ENCODE measurements at regions not wholly inside any gene's neighbourhood (a gene's known extent, or its start where the extent isn't known, plus 50 kb on each side); places are given as distances from the start of the nearest gene placed in this dataset.
"Not testable (repeated sequence)": the region's sequence is repeated elsewhere in the genome, so short reads cannot be mapped to it uniquely, and the experiment has no call there.

GRCh38 chr10:23493711-23494110, 54.8 kb downstream of the OTUD1 start:
- no peaks in the 10 kb centered on the region for H3K36me3 Mint-ChIP-seq
- peaks cover 0 to under 1% (median 0%) of the 10 kb centered on the region in 3 donors for H3K4me1 Mint-ChIP-seq
- H3K27ac Mint-ChIP-seq = no peak overlapping the region
- no peak overlapping the region for H3K4me3 Mint-ChIP-seq
- H3K27me3 Mint-ChIP-seq = peaks cover 6% of the 10 kb centered on the region
- peaks cover 0 to 4% (median 1%) of the 10 kb centered on the region in 3 donors for H3K9me3 Mint-ChIP-seq

GRCh38 chr10:23496727-23497126, 57.9 kb downstream of the OTUD1 start:
- Mint-ChIP-seq H3K27ac (no peak overlapping the region), H3K27me3 (peaks cover 2% of the 10 kb centered on the region), H3K4me1 (peaks cover 0 to 7% (median 4%) of the 10 kb centered on the region in 3 donors), H3K4me3 (no peak overlapping the region), H3K36me3 (no peaks in the 10 kb centered on the region), H3K9me3 (no peaks in the 10 kb centered on the region)

- Mint-ChIP-seq H3K27ac (peak overlapping the region in 1 of 3 donors; percentile 26), H3K36me3 (no peaks in the 10 kb centered on the region), H3K9me3 (no peaks in the 10 kb centered on the region), H3K4me1 (peaks cover 0 to 7% (median 4%) of the 10 kb centered on the region in 3 donors), H3K27me3 (no peaks in the 10 kb centered on the region), H3K4me3 (no peak overlapping the region)
Measured at GRCh38 chr10:23499372-23500132, 60.7 kb downstream of the OTUD1 start.

GRCh38 chr10:23505797-23506465, 67.1 kb downstream of the OTUD1 start:
- no peak overlapping the region for H3K4me3 Mint-ChIP-seq
- peaks cover 0 to 8% (median 0%) of the 10 kb centered on the region in 3 donors for H3K9me3 Mint-ChIP-seq
- H3K27ac Mint-ChIP-seq = no peak overlapping the region

GRCh38 chr10:23512355-23513058, 73.6 kb downstream of the OTUD1 start:
- Mint-ChIP-seq H3K9me3 (peaks cover 0 to 10% (median 0%) of the 10 kb centered on the region in 3 donors), H3K4me1 (no peaks in the 10 kb centered on the region), H3K4me3 (no peak overlapping the region), H3K27me3 (peaks cover 15% of the 10 kb centered on the region), H3K27ac (no peak overlapping the region), H3K36me3 (peaks cover 4% of the 10 kb centered on the region)

More at GRCh38 chr10:23505797-23506465, 67.1 kb downstream of the OTUD1 start:
- Mint-ChIP-seq H3K4me1 (no peaks in the 10 kb centered on the region), H3K27me3 (no peaks in the 10 kb centered on the region), H3K36me3 (no peaks in the 10 kb centered on the region)

GRCh38 chr10:23513621-23514020, 74.7 kb downstream of the OTUD1 start:
- H3K4me1 Mint-ChIP-seq, H3K4me3 Mint-ChIP-seq, H3K9me3 Mint-ChIP-seq, H3K27ac Mint-ChIP-seq, H3K36me3 Mint-ChIP-seq: not testable (repeated sequence)
- H3K27me3 Mint-ChIP-seq = peaks cover 15% of the 10 kb centered on the region

GRCh38 chr10:23514321-23514720, 75.4 kb downstream of the OTUD1 start:
- H3K27ac Mint-ChIP-seq = no peak overlapping the region

GRCh38 chr10:23516530-23516929, 77.7 kb downstream of the OTUD1 start:
- H3K4me3 Mint-ChIP-seq = no peak overlapping the region
- peaks cover 0 to 2% (median 0%) of the 10 kb centered on the region in 3 donors for H3K9me3 Mint-ChIP-seq
- H3K27ac Mint-ChIP-seq = no peak overlapping the region
- H3K4me1 Mint-ChIP-seq = peaks cover 2 to 5% (median 4%) of the 10 kb centered on the region in 3 donors
- H3K27me3 Mint-ChIP-seq = peaks cover 21% of the 10 kb centered on the region
- peaks cover 4% of the 10 kb centered on the region for H3K36me3 Mint-ChIP-seq

More at GRCh38 chr10:23514321-23514720, 75.4 kb downstream of the OTUD1 start:
- Mint-ChIP-seq H3K36me3 (peaks cover 4% of the 10 kb centered on the region), H3K4me3 (no peak overlapping the region), H3K4me1 (no peaks in the 10 kb centered on the region), H3K27me3 (peaks cover 18% of the 10 kb centered on the region), H3K9me3 (peaks cover 0 to 4% (median 0%) of the 10 kb centered on the region in 3 donors)

- H3K27ac Mint-ChIP-seq = no peak overlapping the region
- no peak overlapping the region for H3K4me3 Mint-ChIP-seq
- H3K36me3 Mint-ChIP-seq = peaks cover under 1% of the 10 kb centered on the region
- peaks cover 0 to 2% (median 0%) of the 10 kb centered on the region in 3 donors for H3K9me3 Mint-ChIP-seq
- peaks cover 7 to 11% (median 8%) of the 10 kb centered on the region in 3 donors for H3K4me1 Mint-ChIP-seq
- peaks cover 21% of the 10 kb centered on the region for H3K27me3 Mint-ChIP-seq
Measured at GRCh38 chr10:23517155-23517554, 78.3 kb downstream of the OTUD1 start.

GRCh38 chr10:23521735-23522134, 82.9 kb downstream of the OTUD1 start:
- peaks cover 10 to 17% (median 12%) of the 10 kb centered on the region in 3 donors for H3K4me1 Mint-ChIP-seq
- no peak overlapping the region for H3K27ac Mint-ChIP-seq
- H3K4me3 Mint-ChIP-seq = peak overlapping the region in 1 of 4 donors; percentile 50
- no peaks in the 10 kb centered on the region for H3K36me3 Mint-ChIP-seq
- peaks cover 9% of the 10 kb centered on the region for H3K27me3 Mint-ChIP-seq
- no peaks in the 10 kb centered on the region for H3K9me3 Mint-ChIP-seq

- no peaks in the 10 kb centered on the region for H3K36me3 Mint-ChIP-seq
- peaks cover 10 to 17% (median 12%) of the 10 kb centered on the region in 3 donors for H3K4me1 Mint-ChIP-seq
- H3K27me3 Mint-ChIP-seq = peaks cover 6% of the 10 kb centered on the region
- H3K4me3 Mint-ChIP-seq = no peak overlapping the region
- no peaks in the 10 kb centered on the region for H3K9me3 Mint-ChIP-seq
- no peak overlapping the region for H3K27ac Mint-ChIP-seq
Measured at GRCh38 chr10:23522345-23522744, 83.5 kb downstream of the OTUD1 start.

GRCh38 chr10:23523251-23523650, 84.4 kb downstream of the OTUD1 start:
- Mint-ChIP-seq H3K4me1 (peaks cover 10 to 17% (median 12%) of the 10 kb centered on the region in 3 donors), H3K36me3 (no peaks in the 10 kb centered on the region), H3K27me3 (peaks cover 6% of the 10 kb centered on the region), H3K27ac (no peak overlapping the region), H3K9me3 (no peaks in the 10 kb centered on the region), H3K4me3 (no peak overlapping the region)

GRCh38 chr10:23525406-23525805, 86.5 kb downstream of the OTUD1 start:
- Mint-ChIP-seq H3K9me3 (no peaks in the 10 kb centered on the region), H3K36me3 (no peaks in the 10 kb centered on the region), H3K27me3 (no peaks in the 10 kb centered on the region), H3K4me3 (no peak overlapping the region), H3K4me1 (peaks cover 10 to 17% (median 12%) of the 10 kb centered on the region in 3 donors), H3K27ac (no peak overlapping the region)

- Mint-ChIP-seq H3K27ac (no peak overlapping the region), H3K36me3 (no peaks in the 10 kb centered on the region), H3K4me1 (peaks cover 0 to 4% (median 3%) of the 10 kb centered on the region in 3 donors), H3K9me3 (no peaks in the 10 kb centered on the region), H3K27me3 (no peaks in the 10 kb centered on the region), H3K4me3 (no peak overlapping the region)
Measured at GRCh38 chr10:23528419-23528818, 89.5 kb downstream of the OTUD1 start.

GRCh38 chr10:23529625-23530024, 90.8 kb downstream of the OTUD1 start:
- Mint-ChIP-seq H3K9me3 (no peaks in the 10 kb centered on the region), H3K27ac (no peak overlapping the region), H3K36me3 (no peaks in the 10 kb centered on the region), H3K4me3 (no peak overlapping the region), H3K4me1 (peaks cover 2 to 6% (median 4%) of the 10 kb centered on the region in 3 donors), H3K27me3 (no peaks in the 10 kb centered on the region)
